Left lung (tissue), 4 donors: ENCODE measurements at regions not wholly inside any gene's neighbourhood (a gene's known extent, or its start where the extent isn't known, plus 50 kb on each side); places are given as distances from the start of the nearest gene placed in this dataset.

Experiments
- ATAC-seq: fragments of 200-7000 bp; cut with Tn5 transposase; one replicate; pipeline ENCODE4 v1.9.1; 2020; ENCODE audit warnings: moderate library complexity
- DNase-seq, 4 donors: peaks; one replicate each; pipeline ENCODE4 v3.0.0-alpha.2; 2013 to 2020
- H3K27ac ChIP-seq, 2 donors: fragments of 200-600 bp; sonication (generic) in 1 of 2; one replicate each; pipeline versions ENCODE4 v1.5.0 to v1.8.0; 2020 to 2021
- H3K27me3 ChIP-seq, 2 donors: fragments of 200-600 bp; sonication (generic) in 1 of 2; one replicate each; pipeline versions ENCODE4 v1.5.0 to v1.8.0; 2020 to 2021
- H3K36me3 ChIP-seq, 2 donors: fragments of 200-600 bp; sonication (generic) in 1 of 2; one replicate each; pipeline versions ENCODE4 v1.5.0 to v1.8.0; 2020 to 2021
- H3K4me1 ChIP-seq, 2 donors: fragments of 200-600 bp; one replicate each; pipeline ENCODE4 v1.8.0; 2021
- H3K4me3 ChIP-seq, 2 donors: fragments of 200-600 bp; sonication (generic) in 1 of 2; one replicate each; pipeline versions ENCODE4 v1.5.0 to v1.8.0; 2020 to 2021; ENCODE audit warnings: mild to moderate bottlenecking in 1 of 2
- H3K9me3 ChIP-seq, 2 donors: fragments of 200-600 bp; sonication (generic) in 1 of 2; one replicate each; pipeline versions ENCODE4 v1.5.0 to v1.8.0; 2020 to 2021
- intact Hi-C, 2 donors: fragments of 100-400 bp; cut with DNase I; formaldehyde crosslinking; loops; one replicate each; pipeline versions ENCODE4 v1.11.2 to v1.14.2; 2022
- TF ChIP-seq, protein P1 (sequence below), 2 donors: fragments of 200-600 bp; sonication (generic) in 1 of 2; IDR thresholded peaks; one replicate each; pipeline versions ENCODE4 v1.5.0 to v1.8.0; 2021; ENCODE audit warnings: antibody characterized with exemption in 2 of 2
- donor health status: DM: no; HTN: yes; CAD: no.
- donor health status: DM: no; HTN: no; CAD: no.

DNA sequence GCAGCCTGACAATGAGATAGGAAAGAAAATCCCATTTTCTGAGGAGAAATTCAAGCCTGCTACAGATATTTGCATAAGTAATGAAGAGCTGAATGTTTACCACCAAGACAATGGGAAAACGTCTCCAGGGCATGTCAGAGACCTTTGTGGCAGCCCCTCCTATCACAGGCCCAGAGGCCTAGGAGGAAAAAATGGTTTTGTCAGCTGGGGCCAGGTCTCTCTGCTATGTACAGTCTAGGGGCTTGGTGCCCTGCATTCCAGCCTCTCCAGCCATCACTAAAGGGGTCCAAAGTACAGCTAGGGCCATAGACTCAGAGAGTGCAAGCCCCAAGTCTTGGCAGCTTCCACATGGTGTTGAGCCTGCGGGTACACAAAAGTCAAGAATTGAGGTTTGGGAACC, 361.6 kb upstream of the ANXA10 start:
- Histone ChIP-seq H3K27ac (no peak overlapping the region), H3K4me3 (no peak overlapping the region), H3K9me3 (peaks cover 0 to 33% of the 10 kb centered on the region in 2 donors), H3K27me3 (no peaks in the 10 kb centered on the region), H3K4me1 (no peaks in the 10 kb centered on the region), H3K36me3 (no peaks in the 10 kb centered on the region)
- TF ChIP-seq, protein P1, sequence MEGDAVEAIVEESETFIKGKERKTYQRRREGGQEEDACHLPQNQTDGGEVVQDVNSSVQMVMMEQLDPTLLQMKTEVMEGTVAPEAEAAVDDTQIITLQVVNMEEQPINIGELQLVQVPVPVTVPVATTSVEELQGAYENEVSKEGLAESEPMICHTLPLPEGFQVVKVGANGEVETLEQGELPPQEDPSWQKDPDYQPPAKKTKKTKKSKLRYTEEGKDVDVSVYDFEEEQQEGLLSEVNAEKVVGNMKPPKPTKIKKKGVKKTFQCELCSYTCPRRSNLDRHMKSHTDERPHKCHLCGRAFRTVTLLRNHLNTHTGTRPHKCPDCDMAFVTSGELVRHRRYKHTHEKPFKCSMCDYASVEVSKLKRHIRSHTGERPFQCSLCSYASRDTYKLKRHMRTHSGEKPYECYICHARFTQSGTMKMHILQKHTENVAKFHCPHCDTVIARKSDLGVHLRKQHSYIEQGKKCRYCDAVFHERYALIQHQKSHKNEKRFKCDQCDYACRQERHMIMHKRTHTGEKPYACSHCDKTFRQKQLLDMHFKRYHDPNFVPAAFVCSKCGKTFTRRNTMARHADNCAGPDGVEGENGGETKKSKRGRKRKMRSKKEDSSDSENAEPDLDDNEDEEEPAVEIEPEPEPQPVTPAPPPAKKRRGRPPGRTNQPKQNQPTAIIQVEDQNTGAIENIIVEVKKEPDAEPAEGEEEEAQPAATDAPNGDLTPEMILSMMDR (IDR thresholded peaks at IDR 0.05) = no peak
- ATAC-seq (no peak), DNase-seq (no peak)
- intact Hi-C loops = no loop called here

DNA sequence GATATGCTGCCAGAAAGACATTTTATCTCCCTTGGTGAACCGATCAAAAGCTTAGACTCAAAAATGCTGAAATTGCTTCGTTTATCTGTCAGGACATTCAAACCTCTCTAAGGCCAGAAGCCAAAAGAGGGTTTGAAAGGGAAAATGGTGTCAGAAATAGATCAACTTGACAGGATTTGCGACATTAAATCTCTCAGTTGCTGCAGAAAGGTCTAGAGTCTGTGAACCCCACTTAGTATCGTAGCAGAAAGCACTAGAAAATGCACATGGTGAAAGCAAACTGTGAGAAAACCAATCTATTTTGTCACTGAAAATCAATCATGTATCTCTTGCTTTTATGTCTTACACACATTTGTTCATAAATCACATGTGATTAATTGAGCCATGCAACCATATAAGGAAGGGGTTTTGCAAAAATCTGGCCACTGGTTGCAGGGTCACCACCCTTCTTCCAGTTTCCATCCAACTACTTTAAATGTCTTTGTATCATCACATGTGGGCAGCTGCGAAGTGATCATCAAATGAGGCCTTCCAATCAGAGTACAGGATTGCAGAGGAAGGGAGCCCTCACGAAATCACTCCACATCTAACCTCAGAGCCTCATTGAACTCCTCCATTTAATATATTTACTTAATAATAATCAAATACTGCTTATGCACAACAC, 347.2 kb upstream of the ANXA10 start:
- DNase-seq (no peak), ATAC-seq (no peak)
- Histone ChIP-seq H3K36me3 (no peaks in the 10 kb centered on the region), H3K4me3 (no peak overlapping the region), H3K9me3 (no peaks in the 10 kb centered on the region), H3K27ac (no peak overlapping the region), H3K27me3 (no peaks in the 10 kb centered on the region), H3K4me1 (no peaks in the 10 kb centered on the region)
- TF ChIP-seq, protein P1 (IDR thresholded peaks at IDR 0.05) = no peak
- intact Hi-C loops = no loop called here

GRCh38 chr4:167767281-167767680, 325.1 kb upstream of the ANXA10 start:
- Histone ChIP-seq H3K27me3 (no peaks in the 10 kb centered on the region), H3K9me3 (peaks cover 0 to 27% of the 10 kb centered on the region in 2 donors), H3K27ac (no peak overlapping the region), H3K36me3 (no peaks in the 10 kb centered on the region), H3K4me1 (no peaks in the 10 kb centered on the region), H3K4me3 (no peak overlapping the region)
- intact Hi-C loops = no loop called here
- ATAC-seq = no peak
- DNase-seq = no peak
- TF ChIP-seq, protein P1 (IDR thresholded peaks at IDR 0.05) = no peak

DNA sequence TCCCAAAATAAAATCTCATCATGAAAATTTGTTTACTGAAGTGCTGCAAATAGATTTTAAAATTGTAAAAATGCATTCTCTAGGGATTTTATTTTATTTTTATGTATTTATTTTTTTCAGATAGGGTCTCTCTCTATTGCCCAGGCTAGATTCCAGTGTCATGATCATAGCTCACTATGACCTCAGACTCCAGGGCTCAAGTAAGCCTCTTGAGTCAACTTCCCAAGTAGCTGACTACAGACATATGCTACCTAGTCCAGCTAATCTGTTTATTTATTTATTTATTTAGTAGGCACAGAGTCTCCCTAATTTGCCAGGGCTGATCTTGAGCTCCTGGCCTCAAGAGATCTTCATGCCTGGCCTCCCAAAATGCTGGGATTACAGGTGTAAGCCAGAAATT, 317.7 kb upstream of the ANXA10 start:
- Histone ChIP-seq H3K4me3 (no peak overlapping the region), H3K9me3 (peaks cover 0 to 3% of the 10 kb centered on the region in 2 donors), H3K27me3 (no peaks in the 10 kb centered on the region), H3K36me3 (no peaks in the 10 kb centered on the region), H3K27ac (no peak overlapping the region), H3K4me1 (no peaks in the 10 kb centered on the region)
- ATAC-seq = no peak
- intact Hi-C loops = no loop called here
- TF ChIP-seq, protein P1 (IDR thresholded peaks at IDR 0.05) = no peak
- no peak for DNase-seq

GRCh38 chr4:167775375-167775774, 317.0 kb upstream of the ANXA10 start:
- intact Hi-C loops = no loop called here
- TF ChIP-seq, protein P1 (IDR thresholded peaks at IDR 0.05) = no peak
- ATAC-seq = no peak
- no peak overlapping the region for H3K27ac ChIP-seq
- no peaks in the 10 kb centered on the region for H3K4me1 ChIP-seq
- H3K4me3 ChIP-seq = no peak overlapping the region
- peaks cover 0 to 4% of the 10 kb centered on the region in 2 donors for H3K9me3 ChIP-seq
- H3K36me3 ChIP-seq = no peaks in the 10 kb centered on the region
- no peaks in the 10 kb centered on the region for H3K27me3 ChIP-seq
- no peak for DNase-seq
